ENCODE measurements at regions not wholly inside any gene's neighbourhood (a gene's known extent, or its start where the extent isn't known, plus 50 kb on each side); places are given as distances from the start of the nearest gene placed in this dataset.

- H3K9me3 ChIP-seq (replicated peaks; ENCODE audit: control insufficient read depth, insufficient read depth, low read length) = no peaks in the 10 kb centered on the region
- TF ChIP-seq JUN (IDR thresholded peaks at IDR 0.05; ENCODE audit: borderline replicate concordance, insufficient read depth, insufficient read length, low read depth) (no peak), FOS (IDR thresholded peaks at IDR 0.05; ENCODE audit: borderline replicate concordance, insufficient read depth, low read length) (no peak), GATA2 (IDR thresholded peaks at IDR 0.05; ENCODE audit: insufficient read depth, insufficient read length, low read depth, low read length) (no peak), MYC (IDR thresholded peaks at IDR 0.05; ENCODE audit: low read depth, low read length) (no peak), CTCF (IDR thresholded peaks at IDR 0.05; ENCODE audit: extremely low read depth in 1 of 2, insufficient read depth in 1 of 2, low read depth in 1 of 2, low read length in 2 of 2) (no peak), EZH2 (IDR thresholded peaks at IDR 0.05; ENCODE audit: borderline replicate concordance, low read depth, low read length, severe bottlenecking) (no peak), POLR2AphosphoS5 (IDR thresholded peaks at IDR 0.05; ENCODE audit: insufficient read depth, low read depth, low read length) (no peak), POLR2A (IDR thresholded peaks at IDR 0.05; ENCODE audit: low read depth, low read length) (no peak)
- TF ChIP-seq, protein P1, sequence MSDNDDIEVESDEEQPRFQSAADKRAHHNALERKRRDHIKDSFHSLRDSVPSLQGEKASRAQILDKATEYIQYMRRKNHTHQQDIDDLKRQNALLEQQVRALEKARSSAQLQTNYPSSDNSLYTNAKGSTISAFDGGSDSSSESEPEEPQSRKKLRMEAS (IDR thresholded peaks at IDR 0.05; ENCODE audit: insufficient read depth, insufficient read length) = no peak
- H3K27ac ChIP-seq (ENCODE audit: insufficient read depth, low read depth, low read length) = no peak overlapping the region
- no peaks in the 10 kb centered on the region for H3K36me3 ChIP-seq (ENCODE audit: control insufficient read depth in 2 of 2, extremely low read depth in 1 of 2, insufficient read depth in 2 of 2, low read length in 2 of 2)
- FAIRE-seq (no peak), DNase-seq (ENCODE audit: low read depth, low spot score) (no peak)
- no peaks in the 10 kb centered on the region for H3K79me2 ChIP-seq (ENCODE audit: control insufficient read depth, insufficient read depth, low read length)
- H3K4me1 ChIP-seq (ENCODE audit: control insufficient read depth, extremely low read depth, insufficient read depth, low read length) = no peaks in the 10 kb centered on the region
- no peak overlapping the region for H2AFZ ChIP-seq (ENCODE audit: low read depth, low read length)
- POLR2A ChIA-PET = no interaction called here
- dilution Hi-C loops (cut with MboI; ENCODE audit: extremely low pct_ligation_motif_present, low sequenced_read_pairs) = no loop called here
- H4K20me1 ChIP-seq (replicated peaks; ENCODE audit: control insufficient read depth, extremely low read depth, insufficient read depth, low read length) = no peaks in the 10 kb centered on the region
- no peaks in the 10 kb centered on the region for H3K27me3 ChIP-seq (ENCODE audit: control insufficient read depth in 2 of 2, insufficient read depth in 2 of 2, low read length in 2 of 2)
- intact Hi-C loops (cut with micrococcal nuclease) = no loop called here
- H3K4me2 ChIP-seq (ENCODE audit: insufficient read depth, low read length) = no peak overlapping the region
- H3K9ac ChIP-seq (replicated peaks; ENCODE audit: extremely low read depth, insufficient read depth, low read length) = no peak overlapping the region
- no peaks in the 10 kb centered on the region for H3K9me1 ChIP-seq (replicated peaks; ENCODE audit: control insufficient read depth, extremely low read depth, insufficient read depth, low read length)
- CTCF ChIA-PET = no interaction called here
- no TSS peak for BruUV-seq (replicated peaks)
- H3K4me3 ChIP-seq (replicated peaks in 1 of 3; ENCODE audit: insufficient read depth in 1 of 3, low read depth in 1 of 3, low read length in 3 of 3) = no peak overlapping the region
Measured at GRCh38 chr19:28694812-28695211, 518.1 kb downstream of the UQCRFS1 start.

All from endothelial cell of umbilical vein (primary cell).